NCI-H748 (cell line): ENCODE measurements at regions not wholly inside any gene's neighbourhood (a gene's known extent, or its start where the extent isn't known, plus 50 kb on each side); places are given as distances from the start of the nearest gene placed in this dataset.
A peak's percentile ranks its signal among the peaks of the same experiment; 100 is the strongest.

Experiments
- DNase-seq: peaks from one replicate; lab custom pipeline; 2025; ENCODE audit not compliant: unreplicated experiment; lab: John Stamatoyannopoulos, UW

DNA sequence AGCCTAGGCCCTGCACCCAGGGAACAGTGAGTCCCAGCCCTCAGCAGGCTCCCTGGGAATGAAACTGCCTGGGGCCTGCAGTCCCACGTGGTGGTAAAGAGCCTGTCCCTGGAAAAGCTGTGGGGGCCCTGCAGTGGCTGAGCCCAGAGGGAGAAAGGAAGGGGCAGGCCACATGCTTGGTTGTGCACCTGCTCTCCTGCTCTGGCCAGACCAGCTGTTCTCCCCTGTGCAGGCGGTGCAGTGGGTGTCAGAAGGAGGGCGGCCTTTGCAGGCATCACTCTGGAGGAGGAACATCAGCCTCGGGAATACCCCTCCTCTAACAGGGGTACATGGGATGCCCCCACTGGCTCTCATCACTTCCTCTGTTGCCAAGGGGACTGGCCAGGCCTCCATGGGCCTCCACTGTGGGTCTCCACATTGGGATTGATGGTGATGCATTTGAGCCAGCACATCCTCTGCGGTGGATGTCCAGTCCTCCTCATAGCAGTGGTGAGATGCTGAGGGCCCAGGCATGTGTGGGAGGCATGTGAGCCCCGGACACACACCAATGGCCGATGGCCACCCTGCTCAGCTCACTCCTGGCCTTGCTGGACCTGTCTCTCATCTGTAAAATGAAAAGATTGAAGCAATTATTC, 690.4 kb downstream of the BRD1 start:
- DNase-seq: peak; percentile 42

DNA sequence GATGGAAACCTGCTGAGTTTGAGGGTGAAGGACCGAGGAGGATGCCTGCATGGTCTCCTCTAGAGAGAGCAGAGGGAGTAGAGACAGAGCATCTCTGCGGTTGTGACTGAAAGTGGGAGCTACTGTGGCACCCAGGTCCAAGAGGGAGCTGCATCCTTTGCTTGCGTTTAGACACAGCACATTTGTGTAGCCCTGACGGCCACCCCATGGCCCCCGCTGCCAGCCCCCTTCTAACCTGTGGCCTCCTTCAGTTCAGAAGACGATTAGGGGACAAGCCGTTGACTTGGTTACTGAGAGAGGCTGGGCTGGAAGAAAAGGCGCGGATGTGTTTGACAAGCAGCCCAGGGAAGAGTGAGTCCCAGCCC, 690.9 kb downstream of the BRD1 start:
- no peak for DNase-seq

DNA sequence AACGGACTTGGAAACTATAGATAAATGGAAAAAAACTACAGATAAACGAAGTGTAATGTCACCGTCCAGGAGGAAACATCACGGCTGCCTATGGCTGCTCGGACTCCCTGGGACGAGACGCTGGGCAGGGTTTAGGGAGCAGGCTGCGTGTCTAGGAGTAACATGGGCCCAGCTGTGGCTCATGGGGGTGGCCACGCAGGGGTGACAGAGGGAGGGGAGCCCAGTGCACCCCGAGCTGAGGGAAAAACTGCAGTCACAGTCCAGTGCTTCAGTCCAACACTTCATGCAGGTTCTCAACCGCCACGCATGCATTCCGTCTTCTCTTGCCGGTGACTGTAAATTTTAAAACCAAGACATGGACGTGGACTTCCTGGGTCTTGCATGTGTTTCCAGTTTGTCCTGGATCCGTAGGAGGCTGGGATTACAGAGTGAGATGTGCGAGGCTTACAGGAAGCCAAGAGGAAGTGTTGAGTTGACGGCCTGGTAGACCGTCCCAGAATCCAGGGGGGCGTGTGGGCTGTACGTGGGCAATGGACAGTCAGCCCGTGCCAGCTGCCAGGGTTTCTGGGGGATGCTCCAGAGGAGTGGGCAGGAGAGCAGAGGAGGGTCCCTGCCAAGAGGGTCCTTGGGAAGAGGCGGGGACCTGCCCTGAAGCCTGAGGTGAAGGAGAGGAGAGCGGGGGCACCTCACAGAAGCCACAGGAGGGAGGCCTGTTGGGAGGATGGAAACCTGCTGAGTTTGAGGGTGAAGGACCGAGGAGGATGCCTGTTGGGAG, 691.4 kb downstream of the BRD1 start:
- no peak for DNase-seq

DNA sequence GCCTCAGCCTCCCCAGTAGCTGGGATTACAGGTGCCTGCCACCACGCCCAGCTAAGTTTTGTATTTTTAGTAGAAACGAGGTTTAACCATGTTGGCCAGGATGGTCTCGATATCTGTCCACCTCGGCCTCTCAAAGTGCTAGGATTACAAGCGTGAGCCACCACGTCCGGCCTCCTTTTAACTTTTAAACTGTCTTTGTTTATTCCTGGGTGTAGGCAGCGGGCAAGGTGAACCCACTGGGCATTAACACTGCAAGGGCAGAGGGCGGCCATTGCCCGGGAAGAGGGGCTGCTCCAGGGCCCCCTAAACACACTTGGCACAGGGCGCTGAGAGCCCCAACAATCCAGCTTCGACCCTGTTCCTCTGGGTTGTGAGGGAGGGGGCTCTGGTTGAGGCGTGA, 693.6 kb downstream of the BRD1 start:
- DNase-seq: no peak

DNA sequence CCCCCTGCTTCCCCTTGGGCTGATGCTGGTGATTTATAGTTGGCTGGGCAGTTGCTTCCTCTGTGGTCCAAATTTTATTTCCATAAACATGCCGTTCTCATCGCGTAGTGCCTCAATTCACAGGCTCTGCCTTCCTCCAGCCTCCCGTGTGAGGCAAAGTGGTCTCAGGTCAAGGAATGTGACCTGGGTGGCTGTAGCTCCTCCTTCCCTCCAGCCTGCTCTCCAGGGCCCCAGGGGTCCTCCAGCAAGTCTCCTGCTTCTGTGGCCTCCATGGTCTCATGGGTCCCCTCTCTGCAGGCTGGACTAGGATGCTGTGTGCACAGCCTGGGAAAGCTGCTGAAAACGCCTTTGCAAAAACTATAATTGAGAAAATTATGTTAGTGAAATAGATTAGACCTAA, 694.1 kb downstream of the BRD1 start:
- DNase-seq: no peak

DNA sequence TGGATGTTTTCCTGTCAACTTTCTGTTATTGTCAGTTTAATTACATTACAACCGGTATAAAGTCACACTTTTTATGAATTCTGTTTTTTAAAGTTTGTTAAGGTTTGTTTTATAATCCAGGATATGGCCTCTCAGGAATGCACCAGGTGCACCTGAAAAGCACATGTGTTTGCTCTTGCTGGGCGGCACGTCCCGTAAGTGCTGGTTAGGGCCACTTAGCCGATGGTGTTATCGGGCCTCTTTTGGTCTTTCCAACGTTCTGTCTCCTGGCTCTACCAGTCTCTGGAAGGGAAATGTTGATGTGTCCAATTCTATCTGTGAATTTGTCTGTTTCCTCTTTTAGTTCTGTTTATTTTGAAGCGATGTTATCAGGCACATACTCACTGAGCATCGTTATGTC, 695.7 kb downstream of the BRD1 start:
- DNase-seq: peak; percentile 73

DNA sequence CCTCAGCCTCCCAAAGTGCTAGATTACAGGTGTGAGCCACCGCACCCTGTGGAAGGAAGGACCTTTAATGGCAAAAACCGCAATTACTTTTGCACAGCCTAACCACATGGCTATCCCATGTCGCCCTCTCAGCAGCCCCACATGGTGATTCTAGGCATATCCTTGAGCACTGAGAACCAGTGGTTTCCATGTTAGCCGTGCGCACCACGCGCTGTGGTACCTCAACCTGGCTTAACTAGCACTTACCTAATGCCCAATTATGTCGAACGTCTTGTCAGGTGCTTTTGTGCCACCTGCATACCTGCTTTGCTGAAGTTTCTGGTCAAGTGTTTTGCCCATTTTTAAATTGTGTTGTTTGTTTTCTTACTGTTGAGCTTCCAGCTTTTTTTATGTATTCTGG, 697.9 kb downstream of the BRD1 start:
- DNase-seq: no peak

DNA sequence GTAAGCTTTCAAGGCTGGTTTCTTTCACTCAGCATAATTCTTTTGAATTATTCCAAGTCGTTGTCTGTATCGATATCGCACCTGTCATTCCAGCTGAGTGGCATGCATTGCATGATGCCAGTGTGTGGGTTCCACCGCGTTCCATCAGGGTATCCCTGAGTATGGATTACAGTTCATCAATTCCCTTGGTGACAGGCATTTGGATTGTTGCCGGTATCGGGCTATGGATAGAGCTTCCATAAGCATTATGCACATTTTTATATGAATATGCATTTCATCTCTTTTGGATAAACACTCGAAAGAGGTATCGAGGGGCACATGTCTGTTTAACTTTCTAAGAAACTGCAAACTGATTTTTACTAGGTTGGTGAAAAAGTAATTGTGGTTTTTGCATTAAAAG, 698.8 kb downstream of the BRD1 start:
- DNase-seq: no peak

DNA sequence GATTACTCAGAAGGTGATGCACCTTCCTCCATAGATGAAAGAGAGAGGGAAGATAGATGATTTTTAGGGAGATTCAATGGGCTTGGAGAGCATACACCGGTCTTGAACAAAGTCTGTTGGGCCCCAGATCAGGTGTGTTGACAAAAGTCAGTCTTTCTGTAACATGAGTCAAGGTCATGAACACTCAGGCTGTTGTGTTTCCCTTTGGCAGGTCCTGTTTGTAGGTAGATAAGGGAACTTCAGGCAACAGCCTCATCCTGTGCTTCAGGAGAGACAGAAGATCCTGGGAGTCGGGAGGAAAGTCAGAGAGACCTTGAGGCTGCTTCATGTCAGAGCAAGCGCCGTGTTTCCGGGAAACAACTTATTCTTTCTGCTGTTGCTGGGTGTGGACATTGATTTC, 703.1 kb downstream of the BRD1 start:
- peak; percentile 39 for DNase-seq

DNA sequence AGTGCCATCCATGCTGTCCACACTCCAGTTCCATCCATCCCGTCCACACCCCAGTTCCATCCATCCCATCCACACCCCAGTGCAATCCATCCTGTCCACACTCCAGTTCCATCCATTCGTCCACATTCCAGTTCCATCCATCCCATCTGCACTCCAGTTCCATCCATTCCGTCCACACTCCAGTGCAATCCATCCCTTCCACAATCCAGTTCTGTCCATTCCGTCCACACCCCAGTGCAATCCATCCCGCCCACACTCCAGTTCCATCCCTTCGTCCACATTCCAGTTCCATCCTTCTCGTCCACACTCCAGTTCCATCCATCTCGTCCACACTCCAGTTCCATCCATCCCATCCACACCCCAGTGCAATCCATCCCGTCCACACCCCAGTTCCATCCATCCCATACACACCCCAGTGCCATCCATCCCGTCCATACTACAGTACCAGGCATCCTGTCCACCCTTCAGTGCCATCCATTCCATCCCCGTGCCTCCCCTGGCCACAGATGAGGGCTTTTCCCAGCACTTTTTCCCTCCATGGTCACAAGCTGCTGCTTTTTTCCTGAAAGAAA, 704.0 kb downstream of the BRD1 start:
- no peak for DNase-seq

DNA sequence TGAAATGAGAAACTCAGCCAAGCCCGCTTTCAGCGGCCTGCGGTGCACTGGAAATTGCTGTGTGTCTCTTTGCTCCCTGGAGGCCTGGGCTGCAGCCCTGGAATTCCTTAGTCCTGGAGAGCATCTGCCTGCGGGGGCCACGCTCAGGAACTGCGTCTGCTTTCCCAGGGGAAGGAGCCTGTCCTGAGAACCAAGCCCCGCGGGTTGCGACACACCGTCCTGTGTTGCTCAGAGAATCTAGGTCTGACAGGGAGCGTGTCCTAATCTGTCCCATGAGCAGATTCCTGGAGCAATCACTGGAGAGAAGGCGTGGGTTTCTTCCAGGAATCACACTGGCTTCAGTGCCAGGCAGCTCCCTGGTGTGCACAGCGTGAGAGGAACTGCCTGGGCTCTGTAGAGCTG, 708.1 kb downstream of the BRD1 start:
- DNase-seq: no peak

DNA sequence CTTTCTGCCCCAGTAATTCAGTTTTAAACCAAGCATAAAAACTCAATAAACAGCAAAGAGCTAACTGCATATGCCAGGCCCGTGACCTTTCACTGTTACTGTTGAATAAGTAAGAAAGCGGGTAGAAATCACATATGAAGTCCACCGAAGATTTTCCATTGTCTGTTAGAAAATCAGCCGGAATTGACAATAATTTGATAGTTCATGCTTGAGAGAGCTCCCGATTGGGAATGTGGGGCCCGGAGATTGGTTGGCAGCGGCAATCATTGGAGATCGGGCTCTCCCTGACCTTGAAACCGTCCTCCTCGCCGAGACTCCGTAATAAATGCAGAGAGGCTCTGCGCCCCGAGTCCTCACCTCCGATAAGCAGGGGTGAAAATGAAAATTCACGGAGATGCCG, 709.6 kb downstream of the BRD1 start:
- DNase-seq: no peak

DNA sequence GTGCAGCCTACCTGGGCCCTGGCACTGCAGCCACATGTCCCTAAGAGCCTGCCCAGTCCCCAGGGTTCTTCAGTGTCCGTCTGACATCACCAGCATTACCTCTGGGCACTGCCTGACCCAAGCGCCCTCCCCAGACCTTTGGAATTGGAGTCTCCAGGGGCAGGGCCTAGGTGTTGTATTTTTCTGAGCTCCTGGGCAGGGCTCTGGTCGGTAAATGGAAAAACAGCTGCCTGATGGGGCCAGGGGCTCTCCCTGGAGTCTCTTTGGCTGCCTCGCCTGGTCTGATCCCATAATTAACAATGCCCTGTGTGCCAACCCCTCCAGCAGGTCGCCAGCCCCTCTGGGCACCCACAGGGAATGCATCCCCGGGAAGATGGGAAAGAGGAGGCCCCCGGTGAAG, 710.2 kb downstream of the BRD1 start:
- no peak for DNase-seq

DNA sequence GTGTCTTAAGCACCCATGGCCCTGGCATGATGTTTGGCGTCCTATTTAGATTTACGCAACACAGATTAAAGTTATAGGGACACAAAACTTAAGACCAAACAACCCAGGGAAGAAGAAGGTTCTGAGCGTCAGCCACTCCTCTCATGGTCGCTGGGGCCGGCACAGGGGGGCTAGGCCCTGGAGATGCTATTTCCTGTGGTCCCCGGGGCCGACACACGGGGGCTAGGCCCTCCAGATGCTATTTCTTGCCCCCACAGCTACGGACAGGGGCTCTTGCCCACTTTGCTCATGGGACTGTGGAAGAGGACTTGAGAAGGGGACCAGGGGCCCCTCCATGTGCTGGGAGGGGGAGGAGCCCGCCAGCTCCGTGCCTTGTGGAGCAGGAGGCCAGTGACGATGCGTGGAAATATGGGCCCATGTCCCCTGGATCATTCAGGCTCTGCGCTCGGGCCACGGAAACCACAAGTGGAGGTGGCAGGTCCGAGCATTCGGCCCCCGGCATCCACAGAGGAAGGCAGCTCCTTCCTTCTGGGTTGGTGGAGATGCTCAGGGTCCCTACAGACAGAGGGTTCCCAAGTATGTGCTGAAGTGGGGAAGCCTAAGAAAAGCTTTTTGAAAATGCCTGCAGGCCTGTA, 711.1 kb downstream of the BRD1 start:
- DNase-seq: no peak

DNA sequence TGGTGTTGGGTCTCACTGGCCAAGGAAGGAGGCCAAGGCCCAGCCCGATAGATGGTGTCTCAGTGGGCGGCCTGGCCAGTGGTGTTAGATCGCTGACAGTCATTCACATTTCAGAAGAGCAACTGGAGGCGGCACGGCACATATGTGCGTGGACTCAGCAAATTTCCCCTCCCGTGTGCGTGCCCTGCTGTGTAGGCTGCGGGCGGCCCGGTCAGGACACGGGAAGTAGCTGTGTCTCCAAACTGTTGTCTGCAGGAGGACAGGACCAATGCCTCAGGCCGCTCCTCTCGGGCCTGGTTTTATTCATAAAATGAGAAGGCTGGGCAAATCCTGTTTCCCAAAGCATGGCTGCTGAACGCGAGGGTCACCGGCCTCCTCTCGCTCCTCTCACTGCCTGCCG, 711.7 kb downstream of the BRD1 start:
- DNase-seq: no peak

DNA sequence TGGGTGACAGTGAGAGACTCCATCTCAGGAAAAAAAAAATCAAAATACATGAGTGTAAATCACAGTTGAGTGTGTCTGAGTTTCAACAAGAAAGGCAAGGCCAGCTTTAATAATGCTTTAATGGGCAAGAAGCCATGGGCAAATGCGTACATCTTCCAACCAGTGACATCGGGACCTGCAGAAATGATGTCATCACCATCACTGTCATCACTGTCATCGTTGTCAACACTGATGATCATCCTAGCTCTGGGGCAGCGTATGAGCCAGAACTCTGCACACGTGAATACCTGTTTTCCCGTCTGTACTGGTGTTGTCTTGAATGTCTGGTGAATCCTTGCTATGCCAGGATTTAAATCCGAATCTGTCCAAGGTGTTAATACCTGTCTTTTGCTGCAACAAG, 712.5 kb downstream of the BRD1 start:
- DNase-seq: no peak

DNA sequence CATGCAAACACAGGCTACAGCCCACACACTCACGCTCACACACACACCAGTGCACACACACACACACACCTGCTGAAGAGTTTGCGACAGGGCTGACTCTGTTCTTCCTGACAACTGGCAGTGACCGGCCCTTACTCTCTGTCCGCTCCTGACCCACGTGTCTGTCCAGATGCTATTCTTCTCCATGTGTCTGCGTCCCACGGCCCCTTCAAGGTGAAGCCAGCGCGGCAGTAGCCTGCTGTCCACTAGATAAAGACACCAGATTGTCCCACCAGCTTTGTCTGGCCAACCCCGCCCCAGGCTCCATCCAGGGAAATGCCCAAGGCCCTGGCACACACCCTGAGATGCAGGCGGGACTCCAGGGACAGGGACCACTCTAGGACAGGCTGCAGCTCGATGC, 713.9 kb downstream of the BRD1 start:
- DNase-seq: no peak

DNA sequence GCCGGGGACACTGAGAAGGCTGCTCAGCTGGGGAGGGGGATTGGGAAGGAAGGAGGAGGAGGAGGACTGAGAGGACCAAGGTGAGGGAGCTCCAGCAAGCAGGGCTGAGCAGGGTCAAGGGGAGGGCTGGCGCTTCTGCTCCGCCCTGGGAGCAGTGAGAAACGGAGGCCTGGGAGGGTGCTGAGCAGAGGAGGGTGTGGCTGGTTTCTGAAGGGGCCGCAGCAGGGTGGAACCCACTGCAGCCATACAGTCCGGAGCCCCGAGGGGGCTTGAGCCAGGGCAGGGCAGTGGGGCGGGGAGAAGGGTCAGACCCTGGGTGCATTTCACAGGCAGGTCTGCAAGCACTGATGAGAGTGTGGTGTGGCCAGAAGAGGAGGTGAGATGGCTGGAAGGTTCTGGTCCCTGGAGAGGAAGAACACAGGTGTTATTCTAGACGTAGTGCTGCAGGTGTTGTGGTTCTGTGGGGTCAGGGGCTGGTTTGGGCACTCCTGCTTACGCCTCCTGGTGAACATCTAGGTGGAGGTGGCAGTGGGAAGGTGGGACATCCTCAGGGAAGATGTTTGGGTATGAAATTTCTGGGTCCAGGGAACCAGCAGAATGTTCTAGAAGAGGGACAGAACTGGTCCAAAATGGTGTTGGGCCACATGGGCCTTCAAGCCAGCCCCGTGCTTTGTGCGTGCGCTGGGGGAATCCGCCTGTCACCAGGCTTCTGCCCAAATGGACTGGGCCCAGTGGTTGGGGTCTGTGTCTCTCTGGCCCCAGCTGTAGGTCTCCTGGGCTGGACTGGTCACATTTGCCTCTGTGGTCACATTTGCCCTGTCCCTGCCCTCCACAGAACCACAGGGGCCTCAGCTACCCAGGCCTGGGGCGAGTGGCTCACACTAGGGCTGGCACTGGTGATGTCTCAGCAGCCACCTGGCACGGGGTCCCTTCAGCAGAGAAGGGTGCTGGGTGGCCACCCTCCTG, 714.7 kb downstream of the BRD1 start:
- peak; percentile 24 for DNase-seq

DNA sequence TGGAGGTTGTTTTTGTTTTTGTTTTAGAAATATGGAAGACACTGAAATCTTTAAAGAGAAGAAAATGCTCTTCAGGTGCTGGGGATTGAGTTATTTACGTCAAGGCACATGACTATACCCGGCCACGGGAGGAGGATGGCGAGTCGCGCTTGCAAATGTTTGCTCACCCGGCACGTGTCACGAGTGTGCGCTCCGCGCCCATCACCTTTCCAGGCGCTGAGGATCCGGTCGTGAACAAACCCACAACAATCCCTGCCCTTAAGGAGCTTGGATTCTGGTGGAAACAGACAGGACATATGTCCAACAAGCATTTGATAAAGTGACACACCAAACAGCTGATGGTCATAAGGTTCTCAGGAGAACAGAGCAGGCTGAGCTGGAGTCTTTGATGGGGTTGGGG, 715.5 kb downstream of the BRD1 start:
- DNase-seq: no peak

DNA sequence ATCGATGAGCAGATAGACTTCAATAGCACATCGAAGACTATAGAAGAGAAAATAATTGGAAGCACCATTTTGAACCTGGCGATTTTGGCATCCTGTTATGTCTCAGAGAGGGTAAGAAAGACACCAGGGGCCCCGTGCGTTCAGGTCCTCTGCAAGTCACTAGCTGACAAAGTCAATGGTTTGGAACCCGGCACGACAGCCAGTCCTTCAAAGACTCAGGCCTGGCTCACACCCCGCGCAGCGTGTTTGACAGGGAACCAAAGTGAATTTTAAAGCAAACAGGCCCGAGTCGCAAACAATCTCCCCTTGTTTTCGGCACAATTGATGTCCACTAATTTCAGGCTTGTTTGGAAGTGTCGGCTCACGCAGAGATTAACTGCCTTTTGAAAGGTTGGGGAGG, 716.6 kb downstream of the BRD1 start:
- peak; percentile 97 for DNase-seq
